Tibial artery (tissue), 4 donors: ENCODE measurements at regions not wholly inside any gene's neighbourhood (a gene's known extent, or its start where the extent isn't known, plus 50 kb on each side); places are given as distances from the start of the nearest gene placed in this dataset.

Experiments used
- DNase-seq, 2 donors: peaks; one replicate each; pipeline ENCODE4 v3.0.0-alpha.2; 2019
- H3K27ac ChIP-seq, 2 donors: fragments of 200-600 bp; sonication (generic) in 1 of 2; 1 replicate in 1 of 2; 2 replicates in 1 of 2; pipeline ENCODE4 v1.5.1; 2018 to 2019; ENCODE audit warnings: mild to moderate bottlenecking in 1 of 2
- H3K27me3 ChIP-seq, 2 donors: fragments of 200-600 bp; sonication (generic) in 1 of 2; one replicate each; pipeline versions ENCODE4 v1.5.1 to v1.6.0; 2016 to 2019
- H3K36me3 ChIP-seq, 3 donors: fragments of 200-600 bp; sonication (generic) in 2 of 3; one replicate each; pipeline ENCODE4 v1.5.1; 2016 to 2019; ENCODE audit warnings: mild to moderate bottlenecking in 2 of 3
- H3K4me1 ChIP-seq, 4 donors: fragments of 200-600 bp; sonication (generic) in 2 of 4; 1 replicate in 3 of 4; 2 replicates in 1 of 4; pipeline ENCODE4 v1.5.1; 2016 to 2019
- H3K4me3 ChIP-seq, 2 donors: fragments of 200-600 bp; sonication (generic) in 1 of 2; 1 replicate in 1 of 2; 2 replicates in 1 of 2; pipeline ENCODE4 v1.5.1; 2018 to 2019; ENCODE audit warnings: mild to moderate bottlenecking in 2 of 2
- H3K9me3 ChIP-seq, 3 donors: fragments of 200-600 bp; sonication (generic) in 1 of 3; one replicate each; pipeline ENCODE4 v1.5.1; 2016 to 2019
- CTCF ChIP-seq, 2 experiments: fragments of 200-600 bp in 1 of 2; fragments of 450-650 bp in 1 of 2; IDR thresholded peaks; one replicate each; pipeline ENCODE4 v1.5.1; 2017 to 2019; ENCODE audit warnings: antibody characterized with exemption in 2 of 2, mild to moderate bottlenecking in 1 of 2, moderate library complexity in 1 of 2
- intact Hi-C: fragments of 100-400 bp; cut with DNase I; formaldehyde crosslinking; loops from one replicate; pipeline ENCODE4 v1.15.0; 2023; ENCODE audit warnings: low total_unique reads

DNA sequence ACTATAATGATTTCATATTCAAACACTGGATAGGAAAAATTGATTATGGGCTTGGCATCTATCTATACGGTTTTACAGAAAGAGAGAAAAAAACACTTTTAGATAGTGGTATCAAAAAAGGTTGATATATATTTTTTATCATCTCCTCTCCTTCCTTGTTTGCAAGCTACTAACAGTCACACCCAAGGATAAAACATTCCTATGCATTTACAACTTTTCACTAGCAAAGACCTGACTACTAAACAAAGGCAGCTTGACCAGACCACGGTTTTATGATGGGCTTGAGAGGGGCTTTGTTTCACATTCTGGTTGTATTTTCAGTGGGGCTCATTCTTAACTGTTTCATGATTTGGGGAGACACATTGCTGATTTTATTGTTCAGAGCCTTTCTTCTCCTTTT is 477.6 kb upstream of the CITED2 start:
- H3K27ac ChIP-seq, result no peak overlapping the region
- peaks cover 0 to 22% (median 7%) of the 10 kb centered on the region in 4 donors for H3K4me1 ChIP-seq
- H3K27me3 ChIP-seq, result no peaks in the 10 kb centered on the region
- intact Hi-C loops, result no loop called here
- no peak overlapping the region for H3K4me3 ChIP-seq
- DNase-seq, result no peak
- no peaks in the 10 kb centered on the region for H3K36me3 ChIP-seq
- no peak for TF ChIP-seq CTCF (IDR thresholded peaks at IDR 0.05)
- H3K9me3 ChIP-seq, result peaks cover 0 to 10% (median 0%) of the 10 kb centered on the region in 3 donors

DNA sequence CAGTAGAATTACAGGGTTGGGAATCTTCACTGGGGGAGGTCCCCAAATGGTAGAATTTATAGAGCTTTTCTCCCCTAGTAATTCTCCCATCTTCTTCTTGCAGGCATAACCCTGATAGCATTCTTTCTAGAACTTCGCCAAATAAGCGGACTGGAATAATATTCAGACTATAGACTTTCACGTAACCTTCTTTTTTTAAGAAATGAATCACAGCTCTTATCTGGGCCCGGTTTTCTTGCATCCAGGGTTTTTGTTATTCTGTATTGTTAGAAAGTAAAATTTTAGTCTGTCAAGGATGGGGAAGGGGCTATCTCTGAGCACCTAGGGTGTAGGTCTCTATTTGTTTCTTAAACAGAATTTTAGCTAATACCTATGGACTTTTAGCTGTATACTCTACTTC is 476.8 kb upstream of the CITED2 start:
- H3K27me3 ChIP-seq, result no peaks in the 10 kb centered on the region
- peaks cover 0 to 10% (median 0%) of the 10 kb centered on the region in 3 donors for H3K9me3 ChIP-seq
- intact Hi-C loops, result no loop called here
- H3K4me3 ChIP-seq, result no peak overlapping the region
- no peak overlapping the region for H3K27ac ChIP-seq
- peaks cover 0 to 28% (median 4%) of the 10 kb centered on the region in 4 donors for H3K4me1 ChIP-seq
- TF ChIP-seq CTCF (IDR thresholded peaks at IDR 0.05), result no peak
- H3K36me3 ChIP-seq, result no peaks in the 10 kb centered on the region
- DNase-seq, result no peak

DNA sequence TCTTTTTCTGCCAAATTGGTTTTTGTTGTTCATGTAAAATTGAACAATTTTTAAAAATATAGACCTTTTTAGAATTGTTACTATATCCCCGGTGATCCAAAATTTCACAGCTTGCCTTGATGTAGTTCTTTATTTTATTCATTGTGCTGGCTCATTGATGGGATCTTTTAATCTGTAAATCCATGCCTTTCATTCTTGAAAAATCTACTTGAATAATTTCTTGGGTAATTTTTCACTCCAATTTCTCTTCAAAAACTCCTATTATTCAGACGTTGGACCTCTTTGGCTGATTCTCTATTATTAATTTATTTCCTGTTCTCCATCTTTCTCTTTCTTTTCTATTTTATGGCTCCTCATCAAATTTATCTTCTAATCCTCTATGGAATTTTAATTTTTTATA is 476.1 kb upstream of the CITED2 start:
- intact Hi-C loops, result no loop called here
- no peaks in the 10 kb centered on the region for H3K36me3 ChIP-seq
- TF ChIP-seq CTCF (IDR thresholded peaks at IDR 0.05), result no peak
- no peak overlapping the region for H3K27ac ChIP-seq
- peaks cover 0 to 23% (median 2%) of the 10 kb centered on the region in 4 donors for H3K4me1 ChIP-seq
- H3K27me3 ChIP-seq, result no peaks in the 10 kb centered on the region
- H3K4me3 ChIP-seq, result no peak overlapping the region
- peaks cover 0 to 10% (median 0%) of the 10 kb centered on the region in 3 donors for H3K9me3 ChIP-seq
- DNase-seq, result no peak

GRCh38 chr6:139847457-139847813 is 473.0 kb upstream of the CITED2 start:
- DNase-seq, result no peak
- intact Hi-C loops, result no loop called here
- TF ChIP-seq CTCF (IDR thresholded peaks at IDR 0.05), result no peak
- Histone ChIP-seq H3K36me3 (no peaks in the 10 kb centered on the region), H3K4me3 (no peak overlapping the region), H3K27ac (no peak overlapping the region), H3K27me3 (no peaks in the 10 kb centered on the region), H3K4me1 (peaks cover 0 to 11% (median 0%) of the 10 kb centered on the region in 4 donors), H3K9me3 (peaks cover 0 to 10% (median 0%) of the 10 kb centered on the region in 3 donors)

- intact Hi-C loops, result no loop called here
- Histone ChIP-seq H3K36me3 (no peaks in the 10 kb centered on the region), H3K4me1 (peaks cover 0 to 11% (median 0%) of the 10 kb centered on the region in 4 donors), H3K9me3 (peaks cover 0 to 10% (median 0%) of the 10 kb centered on the region in 3 donors), H3K4me3 (no peak overlapping the region), H3K27me3 (no peaks in the 10 kb centered on the region), H3K27ac (no peak overlapping the region)
- TF ChIP-seq CTCF (IDR thresholded peaks at IDR 0.05), result no peak
- DNase-seq, result no peak
Observed at GRCh38 chr6:139846538-139847456, 472.3 kb upstream of the CITED2 start.
